Activated naive CD4-positive, alpha-beta T cell (primary cell): ENCODE measurements at regions not wholly inside any gene's neighbourhood (a gene's known extent, or its start where the extent isn't known, plus 50 kb on each side); places are given as distances from the start of the nearest gene placed in this dataset.

Source experiments
- DNase-seq, 4 experiments: peaks; one replicate each; lab custom pipeline; 2025; lab: John Stamatoyannopoulos, UW

DNA sequence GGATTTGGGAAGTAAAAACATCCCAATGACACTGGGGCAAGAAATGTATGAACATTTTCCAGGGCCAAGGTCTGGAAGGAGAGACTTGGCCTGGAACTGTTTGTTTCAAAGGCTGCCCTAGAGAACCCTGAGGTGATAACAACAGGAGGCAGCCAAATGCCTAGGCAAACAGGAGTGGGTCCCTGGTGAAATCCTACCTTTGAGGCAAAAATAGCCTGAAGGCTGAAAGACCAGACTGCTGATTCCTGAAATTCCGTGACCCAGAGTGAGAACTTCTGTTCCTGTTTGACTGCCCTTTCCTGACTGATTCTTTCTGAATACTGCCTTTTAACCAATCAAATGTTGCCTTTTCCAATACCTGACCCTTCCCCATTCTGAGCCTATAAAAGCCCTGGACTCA, 196.4 kb downstream of the NSUN3 start:
- DNase-seq: no peak

DNA sequence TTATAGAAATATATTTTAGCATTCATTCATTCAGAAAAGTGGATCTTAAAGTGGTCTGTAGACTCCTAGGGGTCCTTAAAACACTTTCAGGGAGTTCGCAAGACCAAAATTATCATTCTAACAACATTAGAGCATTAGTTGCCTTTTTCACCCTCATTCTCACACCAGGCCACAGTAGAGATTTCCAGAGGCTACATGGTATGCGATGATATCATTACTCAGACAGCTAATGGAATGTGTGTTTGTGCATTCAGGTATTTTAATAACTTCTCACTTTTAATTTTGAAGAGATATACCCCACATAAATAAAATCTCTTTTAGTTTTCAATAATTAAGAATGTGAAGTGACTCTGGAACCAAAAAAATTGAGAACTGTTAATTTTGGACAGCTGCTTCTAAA, 206.9 kb downstream of the NSUN3 start:
- DNase-seq: no peak

DNA sequence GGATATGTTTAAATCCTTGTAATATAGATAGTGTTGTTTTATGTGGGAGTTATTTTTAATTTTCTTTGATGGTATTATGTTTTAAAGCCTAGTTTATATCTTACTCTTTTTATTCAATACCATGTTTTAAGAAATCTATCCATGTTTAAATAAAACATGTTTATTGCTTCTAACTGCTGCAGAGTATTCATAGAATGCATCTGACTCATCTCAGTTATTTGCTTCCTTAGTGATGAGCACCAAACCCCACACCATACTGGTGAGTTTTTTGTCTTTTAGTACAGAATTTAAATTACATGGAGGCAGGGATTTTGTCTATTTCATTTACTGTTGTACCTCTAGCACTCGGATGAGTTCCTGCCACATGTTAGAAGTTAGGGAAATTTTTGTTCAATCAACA, 209.2 kb downstream of the NSUN3 start:
- no peak for DNase-seq

DNA sequence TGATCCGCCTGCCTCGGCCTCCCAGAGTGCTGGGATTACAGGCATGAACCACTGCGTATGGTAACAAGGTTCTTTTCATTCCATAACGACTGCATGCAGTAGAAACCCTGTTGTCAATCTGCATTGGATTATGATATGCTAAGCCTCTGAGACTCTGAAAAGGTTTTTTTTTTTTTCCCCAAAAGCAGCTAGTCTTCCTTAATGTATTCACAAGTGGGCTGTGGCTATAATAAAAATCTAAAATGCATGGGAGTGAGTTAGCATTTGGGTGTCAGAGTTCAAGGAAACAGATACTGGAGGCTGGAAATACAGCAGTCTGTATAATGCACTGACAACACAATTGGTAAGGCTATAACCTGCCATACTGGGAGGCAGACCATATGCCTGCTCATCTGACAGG, 218.1 kb downstream of the NSUN3 start:
- DNase-seq: no peak

DNA sequence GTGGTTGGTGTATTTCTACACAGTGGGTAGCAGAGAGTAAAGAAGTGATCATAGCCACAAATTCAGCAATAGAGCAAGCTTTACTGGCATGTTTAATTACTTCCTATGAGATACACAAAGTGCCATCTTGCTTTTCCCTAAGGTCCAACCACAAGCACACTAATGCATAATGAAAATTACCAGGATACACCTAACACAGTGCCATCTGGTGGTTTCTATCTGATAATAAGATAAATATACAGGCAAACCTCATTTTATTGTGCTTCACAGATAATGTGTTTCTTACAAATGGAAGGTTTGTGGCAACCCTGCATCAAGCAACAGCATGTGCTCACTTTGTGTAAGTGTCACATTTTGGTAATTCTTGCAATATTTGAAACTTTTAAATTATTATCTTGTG, 223.0 kb downstream of the NSUN3 start:
- no peak for DNase-seq

DNA sequence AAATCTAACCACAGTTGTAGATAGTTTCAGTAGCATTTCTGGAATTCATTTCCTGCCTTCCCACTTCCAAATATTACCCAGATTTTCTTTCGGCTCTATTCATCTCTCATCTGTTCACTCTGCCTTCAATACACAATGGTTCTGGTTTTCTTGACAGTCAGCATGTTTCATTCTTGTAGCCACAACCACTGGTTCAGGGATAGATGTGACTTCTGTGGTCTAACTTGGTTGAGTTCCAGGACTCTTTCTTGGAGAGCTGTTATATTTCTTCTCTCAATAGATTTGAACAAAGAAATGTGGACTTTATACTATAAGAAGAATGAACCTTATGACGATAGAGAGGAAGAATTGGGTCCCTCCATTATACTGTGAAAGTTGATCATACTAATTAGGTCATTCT, 228.8 kb downstream of the NSUN3 start:
- DNase-seq: no peak

DNA sequence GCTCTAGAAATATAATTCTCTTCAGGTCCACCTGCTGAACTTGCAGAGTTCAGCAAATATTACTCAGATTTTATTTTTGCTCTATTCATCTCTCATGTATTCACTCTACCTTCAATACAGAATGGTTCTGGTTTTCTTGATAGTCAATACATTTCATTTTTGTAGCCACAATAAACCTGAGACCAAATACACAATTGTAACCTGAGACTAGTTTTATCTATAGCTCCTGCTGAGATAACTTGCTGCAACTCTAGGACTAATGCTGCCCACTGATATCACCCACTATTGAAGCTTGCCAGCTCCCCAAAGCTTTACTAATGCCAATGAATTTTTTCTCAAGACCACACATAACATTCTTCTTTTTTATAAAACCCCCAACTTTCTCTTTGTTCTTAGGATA, 229.3 kb downstream of the NSUN3 start:
- DNase-seq: no peak

DNA sequence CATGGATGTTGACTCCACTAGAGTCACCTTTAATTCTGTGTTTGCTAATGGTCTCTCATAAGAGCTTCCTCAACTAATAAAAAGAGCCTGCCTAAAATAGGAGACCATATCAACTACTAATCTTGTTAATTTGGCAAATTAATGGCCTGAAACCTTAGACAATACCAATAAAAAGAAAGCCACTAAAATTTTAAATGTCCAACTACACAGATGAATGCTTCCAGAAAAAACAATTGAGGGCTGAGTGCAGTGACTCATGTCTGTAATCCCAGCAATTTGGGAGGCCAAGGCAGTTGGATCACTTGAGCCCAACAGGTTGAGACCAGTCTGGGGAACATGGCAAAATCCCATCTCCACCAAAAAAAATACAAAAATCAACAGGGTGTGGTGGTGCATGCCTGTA, 230.9 kb downstream of the NSUN3 start:
- no peak for DNase-seq

DNA sequence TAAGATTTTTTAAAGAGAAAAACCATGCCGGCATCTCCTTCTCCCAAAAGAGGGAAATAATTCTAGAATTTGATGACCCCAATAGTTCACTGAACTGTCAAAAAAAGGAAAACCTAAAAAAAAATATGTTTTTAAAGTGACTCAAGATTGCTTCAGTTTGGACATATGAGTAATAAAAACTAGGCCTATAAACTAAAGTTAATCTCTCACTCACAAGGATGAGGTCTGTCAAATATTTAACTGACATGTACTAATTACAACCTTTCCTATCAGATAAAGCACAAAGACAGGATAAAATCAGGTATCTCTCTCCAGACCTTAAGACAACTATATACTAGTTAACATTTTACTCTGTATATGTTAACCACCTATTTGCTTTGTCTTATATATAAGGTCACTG, 231.9 kb downstream of the NSUN3 start:
- DNase-seq: no peak

DNA sequence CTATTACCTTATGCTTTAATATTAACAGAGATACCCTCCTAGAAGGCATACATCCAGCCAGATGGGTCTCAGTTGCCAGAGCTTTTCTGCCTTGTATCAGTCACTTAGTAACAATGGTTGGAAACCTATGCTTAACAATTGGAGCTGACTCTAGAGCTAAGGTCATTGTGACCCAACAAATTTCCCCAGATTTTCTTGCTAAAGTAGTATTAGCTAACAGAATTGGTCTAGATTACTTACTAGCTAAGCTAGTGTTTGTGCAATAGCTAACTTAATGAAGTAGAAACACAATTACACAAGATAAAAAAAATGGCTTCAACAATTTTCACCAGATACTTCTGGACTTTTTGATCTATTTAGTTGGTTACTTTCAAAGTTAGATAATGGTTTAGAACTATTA, 236.9 kb downstream of the NSUN3 start:
- DNase-seq: no peak

DNA sequence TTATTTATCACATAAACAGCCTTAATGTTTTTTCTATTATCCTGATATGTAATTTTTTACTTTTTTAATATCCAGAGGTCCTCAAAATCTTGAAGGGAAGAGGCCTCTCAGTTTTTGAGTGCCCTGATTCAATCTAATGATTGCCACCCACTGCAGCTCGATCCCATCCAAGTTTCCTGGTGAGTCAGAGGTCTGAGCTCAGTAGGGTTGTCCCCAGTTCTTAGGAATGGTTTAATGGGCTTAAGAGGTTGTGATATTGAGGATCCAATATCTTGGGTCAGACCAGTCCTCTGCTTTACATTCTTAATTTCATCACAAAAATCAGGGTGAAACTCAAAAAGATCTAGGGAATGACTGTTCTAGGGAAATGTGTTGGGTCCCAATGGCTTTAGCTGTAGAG, 238.5 kb downstream of the NSUN3 start:
- DNase-seq: no peak

DNA sequence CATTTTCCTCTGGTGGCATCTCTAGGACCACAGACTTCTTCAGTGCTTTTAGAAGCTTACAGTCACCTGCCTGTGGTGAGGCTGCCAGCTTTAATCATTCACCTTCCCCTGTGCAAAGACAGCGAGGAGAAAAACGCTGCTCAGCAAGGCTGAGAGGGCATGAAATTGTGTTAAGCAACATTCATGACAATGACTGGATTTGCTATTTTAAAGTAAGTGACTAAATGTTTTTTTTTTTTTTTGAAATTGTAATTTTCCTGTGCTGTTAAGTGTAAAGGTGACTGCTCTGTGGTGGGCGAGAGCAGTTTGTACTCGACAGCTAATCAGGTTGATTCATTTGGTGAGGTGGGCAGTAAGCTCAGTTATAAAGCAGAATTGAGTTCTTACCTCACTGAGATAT, 240.4 kb downstream of the NSUN3 start:
- DNase-seq: no peak

DNA sequence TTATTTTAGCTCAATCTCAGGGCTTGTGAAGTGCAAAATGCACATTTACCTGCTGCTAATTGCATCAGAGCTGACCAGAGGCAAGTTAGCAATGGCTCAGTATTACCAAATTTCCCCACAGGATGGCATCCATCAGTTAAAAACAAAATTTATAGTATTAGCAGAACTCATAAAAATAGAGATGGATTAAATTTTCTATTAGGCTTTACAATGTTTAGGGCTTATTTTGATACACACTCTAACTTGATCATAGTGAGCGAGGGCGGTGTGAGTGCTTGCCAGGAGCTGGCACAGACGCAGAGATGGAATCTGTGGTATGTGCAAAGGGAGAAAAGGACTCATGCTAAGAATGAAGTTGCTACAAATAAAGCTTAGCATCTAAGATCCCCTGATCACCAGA, 241.0 kb downstream of the NSUN3 start:
- no peak for DNase-seq

DNA sequence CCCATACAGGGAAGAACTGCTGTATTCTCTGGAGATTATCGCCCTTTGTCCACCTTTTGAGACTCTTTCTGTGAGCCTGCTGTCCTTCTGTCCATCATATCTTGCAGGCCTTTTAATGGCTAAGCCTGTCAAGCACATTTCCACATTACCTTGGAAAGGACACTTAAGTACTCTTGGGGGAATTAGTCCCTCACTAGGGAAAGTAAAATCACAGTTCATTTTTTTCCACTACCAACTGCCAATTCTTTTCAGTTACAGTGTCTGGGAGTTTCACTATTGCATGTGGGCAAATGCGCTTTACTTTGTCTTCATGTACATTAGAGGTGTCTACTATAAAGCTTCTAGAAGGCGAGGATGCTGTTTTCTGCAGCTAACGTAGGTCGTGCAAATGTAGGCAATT, 242.1 kb downstream of the NSUN3 start:
- DNase-seq: no peak

DNA sequence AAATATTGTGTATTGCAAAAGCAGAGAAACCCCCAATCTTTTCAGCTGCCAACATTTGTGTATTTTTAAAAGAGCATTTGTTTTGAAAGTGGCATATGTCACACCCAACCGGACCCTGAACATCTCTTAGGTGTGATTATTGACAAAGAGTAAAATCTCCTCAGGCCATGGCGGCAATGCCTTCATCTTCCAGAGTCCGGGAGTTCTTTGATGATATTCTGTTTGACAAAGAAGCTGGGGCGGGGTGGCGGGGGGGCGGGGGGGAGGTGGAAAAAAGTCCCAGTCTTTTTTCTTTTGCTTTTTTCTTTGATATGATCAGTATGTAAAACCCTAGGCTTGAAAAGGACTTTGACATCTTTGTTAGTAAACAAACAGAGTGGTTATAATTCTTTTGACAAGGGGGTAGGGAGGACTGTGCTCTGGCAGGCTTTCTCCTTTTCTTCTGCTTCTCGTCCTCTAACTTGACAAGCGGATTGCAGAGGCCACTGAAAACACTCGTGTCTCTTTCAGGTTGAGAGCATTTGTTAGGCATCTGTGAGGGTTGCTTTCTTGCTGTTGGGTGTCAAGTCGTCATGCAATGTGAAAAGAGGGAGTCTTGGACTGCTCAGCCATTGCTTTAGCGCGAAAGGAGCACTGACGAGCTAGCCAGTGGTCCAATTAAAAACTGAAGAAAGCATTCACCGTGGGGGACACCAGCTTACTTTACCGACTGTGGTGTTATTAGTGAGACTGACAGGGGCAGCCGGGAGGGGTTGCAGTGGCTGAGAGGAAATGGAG, 243.2 kb downstream of the NSUN3 start:
- DNase-seq: no peak

DNA sequence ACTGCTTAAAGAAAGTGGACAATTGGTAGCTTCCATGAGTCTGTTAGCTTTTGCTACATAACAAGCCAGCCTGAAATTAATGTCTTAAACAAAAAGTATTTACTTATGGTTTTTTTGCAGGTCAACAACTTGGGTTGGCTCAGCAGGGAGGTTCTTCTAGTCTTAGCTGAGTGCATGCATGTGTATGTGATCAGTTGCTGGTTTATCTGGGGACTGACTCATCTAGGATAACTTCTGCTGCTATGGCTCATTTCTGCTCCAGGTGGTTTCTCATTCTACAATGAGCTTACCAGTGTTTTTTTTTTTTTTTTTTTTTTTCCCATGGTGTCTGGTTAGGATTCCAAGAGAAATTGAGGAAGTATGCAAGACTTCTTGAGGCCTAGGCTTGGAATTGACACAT, 244.7 kb downstream of the NSUN3 start:
- no peak for DNase-seq

DNA sequence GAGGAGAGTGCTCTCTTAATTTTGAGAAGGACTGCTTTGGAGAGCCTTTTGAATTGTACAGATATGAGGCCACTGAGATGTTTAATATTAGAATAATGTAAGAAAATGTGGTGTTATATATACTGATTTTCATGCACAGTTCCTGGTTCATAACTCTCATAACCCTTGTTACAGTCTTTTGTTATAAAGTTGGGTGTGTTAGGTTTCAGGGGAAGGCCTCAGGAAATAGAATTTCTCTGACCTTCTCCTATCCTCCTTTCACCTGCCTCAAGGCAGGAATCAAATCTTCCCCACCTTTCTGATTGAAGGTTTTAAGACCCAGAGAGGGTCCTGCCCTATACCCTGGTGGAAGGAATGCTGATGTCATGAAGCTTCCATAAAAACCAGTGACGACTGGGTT, 245.9 kb downstream of the NSUN3 start:
- no peak for DNase-seq

DNA sequence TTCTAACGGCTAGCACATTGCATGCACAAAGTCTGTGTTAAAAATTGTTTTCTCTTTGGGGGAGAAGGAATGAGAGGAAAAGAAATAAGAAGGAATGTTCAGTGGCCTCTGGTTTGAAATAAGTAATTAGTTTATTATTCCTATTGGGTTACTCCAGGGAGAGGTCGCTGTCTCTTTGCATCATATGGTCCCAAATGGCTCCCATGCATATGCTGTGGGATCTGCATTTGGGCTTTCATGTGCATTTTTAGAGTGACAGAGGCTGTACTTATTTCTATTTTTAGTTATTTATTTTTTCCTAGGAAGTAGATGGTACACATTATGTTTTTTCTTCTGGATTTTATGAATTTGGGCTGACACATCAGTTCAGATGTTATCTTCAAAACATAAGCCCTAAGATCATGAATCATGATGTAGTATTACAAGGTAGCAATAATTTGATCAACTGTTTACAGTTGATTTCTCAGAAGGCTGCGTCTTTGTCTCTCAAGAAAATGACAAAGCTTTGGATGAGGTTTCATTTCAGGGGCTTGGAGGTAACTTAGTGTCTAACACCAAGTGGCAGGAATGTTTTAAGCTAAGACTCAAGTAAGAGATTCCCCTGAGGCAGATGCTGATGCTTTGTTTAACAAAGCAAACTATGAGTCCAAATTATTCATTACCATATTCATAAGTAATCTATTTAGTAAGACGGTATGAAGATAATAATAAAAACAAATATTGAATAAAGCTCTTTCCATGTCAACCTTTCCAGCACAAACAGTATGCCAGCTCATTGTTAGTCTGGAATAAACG, 247.7 kb downstream of the NSUN3 start:
- DNase-seq: no peak

DNA sequence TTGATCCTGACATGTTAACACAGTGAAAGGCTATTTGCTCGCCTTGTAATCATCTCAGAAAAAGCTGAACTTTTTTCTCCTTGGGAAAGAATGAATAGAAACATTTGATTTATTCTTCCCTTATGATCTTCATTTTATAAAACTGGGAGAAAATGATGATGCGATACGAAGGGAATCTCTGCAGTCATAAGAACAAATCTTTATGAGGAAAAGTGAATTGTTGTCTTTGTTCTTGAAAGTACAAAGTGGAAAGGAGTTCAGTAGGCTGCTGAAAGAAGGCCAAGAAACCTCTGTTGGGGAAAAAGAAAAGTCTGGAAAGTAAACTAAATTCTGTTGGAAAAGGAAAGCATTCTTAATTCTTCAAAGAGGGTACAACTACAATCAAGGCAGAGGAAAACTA, 248.8 kb downstream of the NSUN3 start:
- DNase-seq: no peak

DNA sequence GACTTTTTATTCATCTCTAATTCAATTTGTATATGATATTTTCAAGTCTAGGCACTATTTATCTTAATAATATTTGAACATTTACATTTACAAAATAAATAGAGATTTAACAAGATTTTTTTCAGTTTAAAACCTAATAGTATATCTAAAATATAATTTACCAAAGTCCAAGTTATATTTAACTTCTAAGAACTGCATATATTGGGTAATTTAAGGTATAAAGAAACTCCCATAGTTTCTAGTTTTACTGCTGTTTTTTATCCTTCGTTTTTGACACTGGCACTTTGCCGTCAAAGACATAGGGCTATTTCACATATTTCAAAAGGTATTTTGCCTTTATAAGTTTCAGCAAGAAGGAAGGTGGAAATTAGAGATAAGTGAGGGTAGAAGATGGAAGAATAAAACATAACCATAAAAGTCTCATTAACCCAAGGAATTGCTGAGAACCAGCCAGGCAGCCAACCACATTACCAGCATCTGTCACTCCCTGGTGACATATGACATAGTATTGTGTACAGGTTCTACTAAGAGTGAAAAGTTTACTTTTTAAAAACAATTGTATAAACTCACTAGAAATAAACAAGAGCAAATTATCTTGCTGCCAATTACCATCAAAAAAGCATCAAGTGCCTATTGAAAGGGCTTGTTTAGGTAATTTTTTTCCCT, 251.5 kb downstream of the NSUN3 start:
- no peak for DNase-seq

DNA sequence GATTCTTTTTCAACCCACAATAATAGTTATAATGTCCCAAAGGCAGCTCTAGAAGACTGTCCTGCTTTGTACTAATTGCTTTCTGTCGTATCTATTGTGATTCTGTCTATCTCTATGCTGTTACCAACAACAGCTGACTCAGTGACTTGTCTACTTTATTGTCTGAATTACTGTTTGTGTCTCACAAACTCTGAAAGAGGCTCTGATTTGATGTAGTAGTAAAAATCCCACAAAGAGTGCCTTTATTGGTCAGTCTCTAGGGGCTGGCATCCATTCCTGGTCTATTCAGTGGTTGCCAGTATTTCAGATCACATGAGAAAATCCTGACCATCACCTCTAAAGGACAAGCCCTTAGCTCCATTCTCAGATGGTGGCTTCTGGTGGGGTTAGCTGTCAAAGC, 254.2 kb downstream of the NSUN3 start:
- DNase-seq: no peak

DNA sequence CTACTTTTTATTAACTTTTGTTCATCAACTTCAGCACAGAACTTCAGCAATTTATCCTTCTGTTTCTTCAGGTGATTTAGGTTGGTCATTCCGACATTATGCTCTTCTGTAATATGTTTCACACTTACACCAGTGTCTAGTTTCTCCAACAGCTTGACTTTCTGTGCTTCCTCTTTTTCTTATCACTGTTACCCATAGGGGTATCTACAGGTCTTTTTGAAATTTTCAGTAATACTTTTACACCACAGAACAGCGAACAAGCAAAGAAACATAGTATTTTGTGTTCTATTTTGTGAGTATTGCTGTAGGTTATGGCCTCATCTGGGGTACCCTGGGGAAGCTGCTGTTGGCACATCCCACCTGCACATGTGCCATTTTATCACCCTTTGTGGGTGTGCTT, 260.7 kb downstream of the NSUN3 start:
- DNase-seq: no peak

DNA sequence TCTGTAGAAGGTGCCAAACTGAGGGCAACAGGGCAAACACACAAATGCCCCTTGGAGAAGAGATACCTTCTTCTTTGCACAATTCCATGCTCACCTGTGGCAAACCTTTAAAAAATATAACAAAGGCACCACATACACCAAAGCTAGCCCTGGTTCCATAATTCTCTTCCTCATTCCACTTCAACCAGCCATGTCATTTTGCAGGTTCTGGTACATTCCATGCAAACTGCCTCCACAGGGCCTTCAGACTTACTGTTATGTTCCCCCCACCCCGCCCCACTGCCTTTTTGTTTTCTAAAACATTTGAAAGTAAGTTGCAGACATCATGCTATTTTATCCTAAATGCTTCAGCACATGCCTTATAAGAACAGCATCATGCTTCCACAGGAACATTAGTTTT, 269.0 kb downstream of the NSUN3 start:
- DNase-seq: no peak
